ENCODE measurements at regions not wholly inside any gene's neighbourhood (a gene's known extent, or its start where the extent isn't known, plus 50 kb on each side); places are given as distances from the start of the nearest gene placed in this dataset.

- no peaks in the 10 kb centered on the region for H3K36me3 ChIP-seq
- no peak overlapping the region for H3K9ac ChIP-seq (ENCODE audit: low read depth in 2 of 2, low read length in 2 of 2)
- H3K9me3 ChIP-seq: no peaks in the 10 kb centered on the region
- no peak overlapping the region for H3K4me3 ChIP-seq
- no peak overlapping the region for H3K27ac ChIP-seq
- H3K27me3 ChIP-seq: no peaks in the 10 kb centered on the region
- intact Hi-C loops (cut with DNase I): no loop called here
- TF ChIP-seq CTCF (IDR thresholded peaks at IDR 0.05): no peak
- DNase-seq: no peak
- H3K4me1 ChIP-seq: no peaks in the 10 kb centered on the region
Observed at GRCh38 chr5:12626556-12626955, 722.3 kb upstream of the CTNND2 start.

GRCh38 chr5:12625667-12626263, 721.5 kb upstream of the CTNND2 start:
- DNase-seq: no peak
- intact Hi-C loops (cut with DNase I): no loop called here

GRCh38 chr5:12624776-12625560, 720.7 kb upstream of the CTNND2 start:
- Histone ChIP-seq H3K9ac (ENCODE audit: low read depth in 2 of 2, low read length in 2 of 2) (no peak overlapping the region), H3K27ac (no peak overlapping the region), H3K4me1 (no peaks in the 10 kb centered on the region), H3K36me3 (no peaks in the 10 kb centered on the region), H3K4me3 (no peak overlapping the region), H3K27me3 (no peaks in the 10 kb centered on the region), H3K9me3 (no peaks in the 10 kb centered on the region)
- TF ChIP-seq CTCF (IDR thresholded peaks at IDR 0.05): no peak
- intact Hi-C loops (cut with DNase I): no loop called here
- DNase-seq: no peak

More at GRCh38 chr5:12625667-12626263, 721.5 kb upstream of the CTNND2 start:
- Histone ChIP-seq H3K9ac (ENCODE audit: low read depth in 2 of 2, low read length in 2 of 2) (no peak overlapping the region), H3K9me3 (no peaks in the 10 kb centered on the region), H3K36me3 (no peaks in the 10 kb centered on the region), H3K4me1 (no peaks in the 10 kb centered on the region), H3K4me3 (no peak overlapping the region), H3K27me3 (no peaks in the 10 kb centered on the region), H3K27ac (no peak overlapping the region)
- TF ChIP-seq CTCF (IDR thresholded peaks at IDR 0.05): no peak

- H3K4me3 ChIP-seq: no peak overlapping the region
- H3K4me1 ChIP-seq: no peaks in the 10 kb centered on the region
- no peaks in the 10 kb centered on the region for H3K27me3 ChIP-seq
- no peak for DNase-seq
- H3K9ac ChIP-seq (ENCODE audit: low read depth in 2 of 2, low read length in 2 of 2): no peak overlapping the region
- no peaks in the 10 kb centered on the region for H3K9me3 ChIP-seq
- no peak for TF ChIP-seq CTCF (IDR thresholded peaks at IDR 0.05)
- no peaks in the 10 kb centered on the region for H3K36me3 ChIP-seq
- intact Hi-C loops (cut with DNase I): no loop called here
- no peak overlapping the region for H3K27ac ChIP-seq
Observed at GRCh38 chr5:12623408-12623807, 719.2 kb upstream of the CTNND2 start.

- no peak for TF ChIP-seq CTCF (IDR thresholded peaks at IDR 0.05)
- DNase-seq: no peak
- Histone ChIP-seq H3K9me3 (no peaks in the 10 kb centered on the region), H3K27ac (no peak overlapping the region), H3K4me3 (no peak overlapping the region), H3K9ac (ENCODE audit: low read depth in 2 of 2, low read length in 2 of 2) (no peak overlapping the region), H3K27me3 (no peaks in the 10 kb centered on the region), H3K4me1 (no peaks in the 10 kb centered on the region), H3K36me3 (no peaks in the 10 kb centered on the region)
- intact Hi-C loops (cut with DNase I): no loop called here
Observed at GRCh38 chr5:12616093-12616492, 711.8 kb upstream of the CTNND2 start.

All from colonic mucosa (tissue), 4 donors.